Liver (tissue), 8 donors: ENCODE measurements at regions not wholly inside any gene's neighbourhood (a gene's known extent, or its start where the extent isn't known, plus 50 kb on each side); places are given as distances from the start of the nearest gene placed in this dataset.

Source experiments
- DNase-seq: peaks from one replicate; pipeline ENCODE4 v3.0.0-alpha.2; 2017; ENCODE audit warnings: low spot score
- H3K27ac ChIP-seq, 2 donors: one replicate each; pipeline ENCODE4 v1.7.0; 2013; ENCODE audit warnings: inconsistent platforms in 2 of 2, low read length in 2 of 2, control low read depth in 1 of 2, low read depth in 1 of 2, mild to moderate bottlenecking in 1 of 2
- H3K27me3 ChIP-seq, 4 donors: one replicate each; pipeline versions ENCODE4 v1.6.1 to v1.7.0; 2013; ENCODE audit warnings: low read length in 3 of 4, inconsistent platforms in 1 of 4, mild to moderate bottlenecking in 1 of 4, moderate library complexity in 1 of 4; ENCODE audit not compliant: control insufficient read depth in 4 of 4, insufficient read depth in 4 of 4
- H3K36me3 ChIP-seq, 4 donors: one replicate each; pipeline versions ENCODE4 v1.6.1 to v1.7.0; 2013; ENCODE audit warnings: low read length in 3 of 4, mild to moderate bottlenecking in 3 of 4, low read depth in 1 of 4, moderate library complexity in 1 of 4; ENCODE audit not compliant: control insufficient read depth in 4 of 4, insufficient read depth in 3 of 4
- H3K4me1 ChIP-seq, 4 donors: one replicate each; pipeline versions ENCODE4 v1.6.1 to v1.7.0; 2013; ENCODE audit warnings: low read length in 3 of 4, mild to moderate bottlenecking in 3 of 4, moderate library complexity in 1 of 4; ENCODE audit not compliant: control insufficient read depth in 4 of 4, insufficient read depth in 4 of 4
- H3K4me3 ChIP-seq, 3 donors: one replicate each; pipeline versions ENCODE4 v1.6.1 to v1.7.0; 2013; ENCODE audit warnings: low read length in 3 of 3, control low read depth in 1 of 3, low read depth in 1 of 3, mild to moderate bottlenecking in 1 of 3
- H3K9ac ChIP-seq, 2 donors: one replicate each; pipeline ENCODE4 v1.7.0; 2013; ENCODE audit warnings: low read length in 2 of 2, mild to moderate bottlenecking in 2 of 2, moderate library complexity in 2 of 2, control low read depth in 1 of 2, low read depth in 1 of 2
- H3K9me3 ChIP-seq, 4 donors: one replicate each; pipeline versions ENCODE4 v1.6.1 to v1.7.0; 2013; ENCODE audit warnings: low read length in 3 of 4; ENCODE audit not compliant: control insufficient read depth in 4 of 4
- CTCF ChIP-seq: fragments of 150-350 bp; IDR thresholded peaks from 2 replicates; pipeline ENCODE4 v1.5.1; 2017; ENCODE audit warnings: improper control_type of control experiment, low read depth, low read length; ENCODE audit not compliant: missing input control
- EGR1 ChIP-seq, 2 donors: IDR thresholded peaks; 2 replicates each; pipeline ENCODE4 v1.6.1; 2016 to 2018; ENCODE audit warnings: antibody characterized with exemption in 2 of 2, low read depth in 2 of 2
- FOXA2 ChIP-seq: IDR thresholded peaks from 2 replicates; pipeline ENCODE4 v1.6.1; 2016; ENCODE audit warnings: antibody characterized with exemption
- GABPA ChIP-seq, 2 donors: IDR thresholded peaks in 1 of 2; conservative IDR thresholded peaks in 1 of 2; 2 replicates each; pipeline ENCODE4 v1.6.1; 2016; ENCODE audit warnings: antibody characterized with exemption in 2 of 2, mild to moderate bottlenecking in 1 of 2, moderate library complexity in 1 of 2
- HNF4A ChIP-seq, 2 donors: conservative IDR thresholded peaks; 2 replicates each; pipeline ENCODE4 v1.6.1; 2016; ENCODE audit warnings: antibody characterized with exemption in 2 of 2, mild to moderate bottlenecking in 2 of 2
- HNF4G ChIP-seq: IDR thresholded peaks from 2 replicates; pipeline ENCODE4 v1.6.1; 2016; ENCODE audit warnings: antibody characterized with exemption
- JUND ChIP-seq, 2 donors: IDR thresholded peaks; 2 replicates each; pipeline ENCODE4 v1.6.1; 2016; ENCODE audit warnings: antibody characterized with exemption in 2 of 2
- MAX ChIP-seq: IDR thresholded peaks from 2 replicates; pipeline ENCODE4 v1.6.1; 2016; ENCODE audit warnings: antibody characterized with exemption
- NR2F2 ChIP-seq: IDR thresholded peaks from 2 replicates; pipeline ENCODE4 v1.6.1; 2016; ENCODE audit warnings: antibody characterized with exemption
- RAD21 ChIP-seq, 2 donors: IDR thresholded peaks; 2 replicates each; pipeline ENCODE4 v1.6.1; 2016; ENCODE audit warnings: antibody characterized with exemption in 2 of 2, mild to moderate bottlenecking in 2 of 2
- RXRA ChIP-seq, 2 donors: IDR thresholded peaks; 2 replicates each; pipeline ENCODE4 v1.6.1; 2017 to 2018; ENCODE audit warnings: antibody characterized with exemption in 2 of 2, mild to moderate bottlenecking in 1 of 2
- SP1 ChIP-seq: IDR thresholded peaks from 2 replicates; pipeline ENCODE4 v1.6.1; 2018; ENCODE audit warnings: antibody characterized with exemption, mild to moderate bottlenecking
- TAF1 ChIP-seq: conservative IDR thresholded peaks from 2 replicates; pipeline ENCODE4 v1.6.1; 2016; ENCODE audit warnings: antibody characterized with exemption, mild to moderate bottlenecking
- YY1 ChIP-seq: IDR thresholded peaks from 2 replicates; pipeline ENCODE4 v1.6.1; 2016; ENCODE audit warnings: antibody characterized with exemption, mild to moderate bottlenecking
- WGBS: extraction: QIAGEN DNeasy Blood & Tissue Kit; methylation state at CpG from one replicate; pipeline ENCODE4 v1.1.7; 2013; 5-methylcytosine and 5-hydroxymethylcytosine counted together
- TF ChIP-seq, protein P1 (sequence below): IDR thresholded peaks from 2 replicates; pipeline ENCODE4 v1.6.1; 2016; ENCODE audit warnings: antibody characterized with exemption, mild to moderate bottlenecking
- TF ChIP-seq, protein P2 (sequence below): IDR thresholded peaks from 2 replicates; pipeline ENCODE4 v1.6.1; 2016; ENCODE audit warnings: antibody characterized with exemption
- TF ChIP-seq, protein P3 (sequence below): IDR thresholded peaks from 2 replicates; pipeline ENCODE4 v1.6.1; 2016; ENCODE audit warnings: antibody characterized with exemption
- donor health status: healthy.
- donor health status: healthy.
- donor health status: healthy.
- donor health status: healthy.
- donor health status: healthy.

GRCh38 chr4:69026974-69027373, 69.3 kb upstream of the UGT2B7 start:
- WGBS: 90% methylated on average over 2 of the region's 2 CpGs
- TF ChIP-seq RAD21 (IDR thresholded peaks at IDR 0.05) (no peak), HNF4A (conservative IDR thresholded peaks at IDR 0.05) (no peak), NR2F2 (no peak), GABPA (IDR thresholded peaks at IDR 0.05 in 1 of 2, conservative IDR thresholded peaks at IDR 0.05 in 1 of 2) (no peak), YY1 (no peak), FOXA2 (no peak), JUND (IDR thresholded peaks at IDR 0.05) (no peak), CTCF (no peak), HNF4G (no peak), SP1 (no peak), RXRA (IDR thresholded peaks at IDR 0.05) (no peak), MAX (no peak), TAF1 (no peak)
- TF ChIP-seq, protein P1, sequence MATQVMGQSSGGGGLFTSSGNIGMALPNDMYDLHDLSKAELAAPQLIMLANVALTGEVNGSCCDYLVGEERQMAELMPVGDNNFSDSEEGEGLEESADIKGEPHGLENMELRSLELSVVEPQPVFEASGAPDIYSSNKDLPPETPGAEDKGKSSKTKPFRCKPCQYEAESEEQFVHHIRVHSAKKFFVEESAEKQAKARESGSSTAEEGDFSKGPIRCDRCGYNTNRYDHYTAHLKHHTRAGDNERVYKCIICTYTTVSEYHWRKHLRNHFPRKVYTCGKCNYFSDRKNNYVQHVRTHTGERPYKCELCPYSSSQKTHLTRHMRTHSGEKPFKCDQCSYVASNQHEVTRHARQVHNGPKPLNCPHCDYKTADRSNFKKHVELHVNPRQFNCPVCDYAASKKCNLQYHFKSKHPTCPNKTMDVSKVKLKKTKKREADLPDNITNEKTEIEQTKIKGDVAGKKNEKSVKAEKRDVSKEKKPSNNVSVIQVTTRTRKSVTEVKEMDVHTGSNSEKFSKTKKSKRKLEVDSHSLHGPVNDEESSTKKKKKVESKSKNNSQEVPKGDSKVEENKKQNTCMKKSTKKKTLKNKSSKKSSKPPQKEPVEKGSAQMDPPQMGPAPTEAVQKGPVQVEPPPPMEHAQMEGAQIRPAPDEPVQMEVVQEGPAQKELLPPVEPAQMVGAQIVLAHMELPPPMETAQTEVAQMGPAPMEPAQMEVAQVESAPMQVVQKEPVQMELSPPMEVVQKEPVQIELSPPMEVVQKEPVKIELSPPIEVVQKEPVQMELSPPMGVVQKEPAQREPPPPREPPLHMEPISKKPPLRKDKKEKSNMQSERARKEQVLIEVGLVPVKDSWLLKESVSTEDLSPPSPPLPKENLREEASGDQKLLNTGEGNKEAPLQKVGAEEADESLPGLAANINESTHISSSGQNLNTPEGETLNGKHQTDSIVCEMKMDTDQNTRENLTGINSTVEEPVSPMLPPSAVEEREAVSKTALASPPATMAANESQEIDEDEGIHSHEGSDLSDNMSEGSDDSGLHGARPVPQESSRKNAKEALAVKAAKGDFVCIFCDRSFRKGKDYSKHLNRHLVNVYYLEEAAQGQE: no peak
- TF ChIP-seq, protein P2, sequence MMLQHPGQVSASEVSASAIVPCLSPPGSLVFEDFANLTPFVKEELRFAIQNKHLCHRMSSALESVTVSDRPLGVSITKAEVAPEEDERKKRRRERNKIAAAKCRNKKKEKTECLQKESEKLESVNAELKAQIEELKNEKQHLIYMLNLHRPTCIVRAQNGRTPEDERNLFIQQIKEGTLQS: no peak
- TF ChIP-seq, protein P3, sequence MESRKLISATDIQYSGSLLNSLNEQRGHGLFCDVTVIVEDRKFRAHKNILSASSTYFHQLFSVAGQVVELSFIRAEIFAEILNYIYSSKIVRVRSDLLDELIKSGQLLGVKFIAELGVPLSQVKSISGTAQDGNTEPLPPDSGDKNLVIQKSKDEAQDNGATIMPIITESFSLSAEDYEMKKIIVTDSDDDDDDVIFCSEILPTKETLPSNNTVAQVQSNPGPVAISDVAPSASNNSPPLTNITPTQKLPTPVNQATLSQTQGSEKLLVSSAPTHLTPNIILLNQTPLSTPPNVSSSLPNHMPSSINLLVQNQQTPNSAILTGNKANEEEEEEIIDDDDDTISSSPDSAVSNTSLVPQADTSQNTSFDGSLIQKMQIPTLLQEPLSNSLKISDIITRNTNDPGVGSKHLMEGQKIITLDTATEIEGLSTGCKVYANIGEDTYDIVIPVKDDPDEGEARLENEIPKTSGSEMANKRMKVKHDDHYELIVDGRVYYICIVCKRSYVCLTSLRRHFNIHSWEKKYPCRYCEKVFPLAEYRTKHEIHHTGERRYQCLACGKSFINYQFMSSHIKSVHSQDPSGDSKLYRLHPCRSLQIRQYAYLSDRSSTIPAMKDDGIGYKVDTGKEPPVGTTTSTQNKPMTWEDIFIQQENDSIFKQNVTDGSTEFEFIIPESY: no peak
- H3K4me3 ChIP-seq: no peak overlapping the region

GRCh38 chr4:69030326-69030725, 65.9 kb upstream of the UGT2B7 start:
- no peaks in the 10 kb centered on the region for H3K36me3 ChIP-seq
- no peak overlapping the region for H3K9ac ChIP-seq
- peaks cover 0 to 5% (median 2%) of the 10 kb centered on the region in 4 donors for H3K4me1 ChIP-seq
- no peak for DNase-seq
- H3K27me3 ChIP-seq: no peaks in the 10 kb centered on the region
- TF ChIP-seq EGR1 (IDR thresholded peaks at IDR 0.05; ENCODE audit: low read depth in 2 of 2): no peak
- TF ChIP-seq, protein P2: no peak
- H3K27ac ChIP-seq: no peak overlapping the region
- 72% methylated on average over 4 of the region's 4 CpGs for WGBS
- H3K4me3 ChIP-seq: no peak overlapping the region
- no peaks in the 10 kb centered on the region for H3K9me3 ChIP-seq

More at GRCh38 chr4:69026974-69027373, 69.3 kb upstream of the UGT2B7 start:
- Histone ChIP-seq H3K9me3 (no peaks in the 10 kb centered on the region), H3K27ac (no peak overlapping the region), H3K27me3 (no peaks in the 10 kb centered on the region), H3K4me1 (peaks cover 3 to 18% (median 12%) of the 10 kb centered on the region in 4 donors), H3K9ac (no peak overlapping the region), H3K36me3 (no peaks in the 10 kb centered on the region)
- no peak for DNase-seq
